ENCODE measurements at regions not wholly inside any gene's neighbourhood (a gene's known extent, or its start where the extent isn't known, plus 50 kb on each side); places are given as distances from the start of the nearest gene placed in this dataset.
"Not testable (repeated sequence)": the region's sequence is repeated elsewhere in the genome, so short reads cannot be mapped to it uniquely, and the experiment has no call there.

DNA sequence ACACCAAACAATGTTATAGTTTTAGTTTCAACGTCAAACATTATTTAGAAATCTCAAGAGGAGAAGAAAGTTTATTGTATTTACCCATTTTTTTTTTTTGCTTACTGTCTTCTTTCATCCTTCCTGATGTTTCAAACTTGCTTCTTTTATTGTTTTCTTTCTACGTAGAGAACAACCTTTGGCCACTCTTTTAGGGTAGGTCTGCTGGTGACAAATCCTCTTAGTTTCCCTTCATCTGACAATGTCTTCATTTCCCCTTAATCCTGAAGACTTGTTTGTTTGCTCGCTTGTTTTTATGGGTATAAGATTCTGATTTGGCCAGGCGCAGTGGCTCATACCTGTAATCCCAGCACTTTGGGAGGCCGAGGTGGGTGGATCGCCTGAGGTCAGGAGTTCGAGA, 89.1 kb downstream of the RHOU start:
- no peak for DNase-seq (ENCODE audit: low read depth in 2 of 2)

DNA sequence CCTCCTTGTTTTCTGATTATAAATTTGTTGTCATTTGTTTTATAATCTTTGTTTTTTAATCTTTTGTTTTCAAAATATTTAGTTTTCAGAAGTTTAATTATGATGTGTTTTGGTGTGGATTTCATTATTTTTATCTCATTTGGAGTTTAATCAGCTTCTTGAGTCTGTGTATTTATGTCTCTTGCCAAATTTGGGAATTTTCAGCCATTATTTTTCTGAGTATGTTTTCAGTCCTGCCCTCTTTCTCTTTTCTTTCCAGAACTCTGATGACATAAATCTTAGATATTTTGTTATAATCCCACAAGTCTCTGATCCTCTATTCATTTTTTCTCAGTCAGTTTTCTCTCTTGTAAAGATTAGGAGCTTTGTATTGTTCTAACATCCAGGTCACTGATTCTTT, 89.8 kb downstream of the RHOU start:
- DNase-seq (ENCODE audit: low read depth in 2 of 2), result no peak

DNA sequence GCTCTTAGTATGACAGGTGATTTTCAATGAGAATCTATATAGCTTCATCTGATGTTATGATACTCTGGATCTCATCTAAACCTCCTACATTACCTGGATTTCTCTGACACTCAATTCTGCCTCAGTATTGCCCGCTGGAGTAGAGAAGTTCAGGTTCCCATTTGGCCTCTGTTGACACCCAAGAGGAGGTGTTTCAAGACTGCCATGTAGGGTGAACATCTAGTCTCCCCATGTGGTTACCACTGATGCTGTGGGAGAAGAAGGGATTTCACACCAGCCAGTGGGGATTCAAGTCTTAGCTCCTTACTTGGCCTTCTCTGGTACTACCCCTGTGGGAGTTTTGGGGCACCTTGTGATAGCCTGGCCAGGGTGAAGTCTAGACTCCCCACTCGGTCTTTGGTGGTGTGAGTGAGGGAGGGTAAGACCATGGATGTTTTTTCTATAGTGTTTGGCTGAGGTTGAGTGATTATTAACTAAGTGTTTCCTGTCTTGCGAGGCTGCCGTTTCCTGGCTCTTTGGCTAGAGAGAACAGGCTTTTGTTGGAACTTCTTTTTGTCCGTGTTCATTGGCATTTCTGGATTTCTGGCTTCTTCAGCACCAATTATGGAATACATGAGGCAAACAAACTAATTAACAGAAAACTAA, 90.7 kb downstream of the RHOU start:
- DNase-seq (ENCODE audit: low read depth in 2 of 2), result no peak

DNA sequence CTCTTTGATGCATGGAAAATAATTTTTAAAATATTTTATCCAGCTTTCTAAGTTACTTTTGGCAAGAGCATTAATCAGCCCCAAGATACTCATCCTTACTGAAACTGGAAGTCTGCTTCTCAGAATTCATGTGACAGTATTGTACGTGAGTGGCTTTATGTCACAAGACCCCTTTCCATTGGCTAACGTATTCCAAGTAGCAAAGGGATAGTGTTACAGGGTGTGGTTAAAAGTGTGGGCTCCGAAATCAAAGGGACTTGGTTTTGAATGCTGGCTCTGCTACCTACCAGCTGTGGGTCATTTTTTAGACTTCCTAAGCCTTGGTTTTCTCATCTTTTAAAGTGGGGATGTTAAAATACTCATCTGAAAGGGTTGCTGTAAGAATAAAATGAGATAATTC, 91.7 kb downstream of the RHOU start:
- no peak for DNase-seq (ENCODE audit: low read depth in 2 of 2)

DNA sequence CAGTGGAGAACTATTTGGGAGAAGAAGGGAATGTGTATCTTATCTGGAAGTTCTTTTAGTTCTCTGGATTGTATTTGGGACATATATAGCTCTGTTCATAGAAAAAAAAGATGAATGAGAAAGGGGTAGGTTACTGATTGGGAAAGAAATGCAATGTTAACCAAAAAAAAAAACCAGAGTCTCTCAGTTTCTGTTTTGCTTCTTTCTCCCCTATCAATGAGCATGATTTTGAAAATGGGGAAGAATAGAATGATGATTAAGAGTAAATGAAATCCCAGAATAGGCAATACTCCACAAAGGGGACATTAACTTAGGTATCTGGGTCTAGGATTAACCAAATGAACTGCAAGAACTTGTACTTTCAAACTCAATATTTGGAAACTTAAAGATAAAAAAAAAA, 92.9 kb downstream of the RHOU start:
- no peak for DNase-seq (ENCODE audit: low read depth in 2 of 2)

DNA sequence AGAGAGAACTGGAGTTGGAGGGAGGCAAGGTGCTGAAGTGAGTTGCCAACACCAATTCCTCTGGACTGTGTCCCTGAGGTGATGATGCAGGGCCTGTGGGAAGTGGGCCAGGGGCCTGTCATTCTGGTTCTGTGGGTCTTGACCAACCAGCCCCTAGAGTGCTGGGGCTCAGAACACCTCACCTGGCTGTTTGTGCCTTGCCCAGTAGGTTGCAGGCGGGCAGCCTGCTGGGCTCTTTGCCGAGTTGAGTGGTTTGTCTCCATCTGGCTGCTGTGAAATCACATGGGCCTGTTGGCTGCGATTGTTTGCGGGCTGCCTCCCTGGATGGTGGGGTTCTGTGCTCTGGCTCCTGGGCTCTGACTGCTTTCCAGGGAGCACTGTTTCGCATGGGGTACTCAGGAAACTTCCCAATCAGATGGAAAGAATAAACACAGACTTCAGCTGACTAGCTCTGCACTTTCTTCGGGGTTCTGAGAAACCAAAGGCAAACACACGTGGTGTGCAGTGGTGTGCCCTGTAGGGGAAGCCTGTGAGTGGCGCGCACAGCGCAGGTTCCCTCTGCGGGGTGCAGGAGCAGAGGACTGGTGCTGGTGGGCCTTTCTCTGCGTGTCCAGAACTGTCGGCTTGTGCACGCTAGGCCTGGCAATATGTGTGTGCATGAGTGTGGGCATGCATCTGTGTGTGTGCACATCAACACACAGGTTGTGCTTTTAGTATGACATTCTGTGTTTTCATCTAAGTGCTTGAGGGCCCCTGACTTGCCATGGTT, 95.1 kb downstream of the RHOU start:
- no peak for DNase-seq (ENCODE audit: low read depth in 2 of 2)

DNA sequence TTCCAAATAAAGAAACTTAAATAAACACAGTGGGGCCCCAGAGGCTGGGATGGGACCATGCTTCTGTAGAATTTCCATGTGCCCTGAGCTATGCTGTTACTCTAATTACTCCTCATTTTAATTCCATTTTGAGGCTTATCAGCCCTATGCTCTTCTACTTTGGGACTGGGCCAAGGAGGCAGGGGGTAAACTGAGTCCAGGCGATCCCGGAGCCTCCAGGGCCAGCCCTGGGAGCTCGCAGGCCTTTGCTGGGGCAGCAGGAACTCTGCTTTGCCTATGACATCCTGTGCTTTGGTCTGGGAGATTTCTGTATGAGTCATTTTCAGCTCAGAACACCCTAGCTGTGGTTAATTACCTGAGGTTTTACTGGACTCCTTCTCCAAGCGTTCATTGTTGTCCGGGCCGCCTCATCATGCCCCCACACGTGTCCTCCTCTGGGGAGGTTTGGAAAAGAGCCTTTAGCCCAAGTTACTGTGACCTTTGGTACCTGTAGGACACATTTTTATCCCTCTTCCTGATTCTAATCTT, 95.7 kb downstream of the RHOU start:
- DNase-seq (ENCODE audit: low read depth in 2 of 2), result no peak

DNA sequence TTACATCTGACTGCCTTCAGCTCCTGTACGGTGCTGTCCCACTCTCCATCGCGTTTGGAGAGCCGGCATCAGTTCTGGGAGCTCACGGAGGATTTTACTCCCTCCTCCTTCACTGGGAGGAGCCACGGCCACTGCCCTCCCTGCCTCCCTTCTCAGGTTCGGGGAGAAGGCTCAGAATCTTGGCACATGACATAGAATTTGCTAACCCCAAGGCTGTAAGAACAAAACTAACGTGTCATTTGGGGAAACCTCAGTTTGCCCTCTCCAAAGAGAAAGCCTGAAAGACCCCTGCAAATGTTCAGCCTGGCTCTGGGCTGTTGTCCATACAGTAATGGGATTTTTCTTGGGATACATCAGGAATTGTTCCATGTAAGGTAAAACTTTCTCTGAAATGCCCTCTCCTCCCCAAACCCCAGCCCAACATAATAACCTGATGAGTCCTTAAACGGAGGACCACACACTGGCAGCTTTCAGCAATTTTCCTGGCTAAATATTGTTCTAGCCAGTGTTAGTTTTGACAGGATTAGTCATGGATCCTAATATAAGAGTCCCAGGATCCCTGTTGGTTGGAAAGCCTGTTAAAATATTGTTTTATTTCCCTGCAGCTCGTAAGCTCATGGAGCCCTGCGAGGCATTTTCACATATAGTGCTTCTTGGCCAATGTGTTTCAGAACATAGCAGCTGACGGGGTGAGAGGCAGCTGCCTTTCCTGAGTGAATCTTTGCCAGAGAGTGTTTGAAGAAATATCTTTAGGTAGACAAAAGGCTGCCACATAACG, 98.8 kb downstream of the RHOU start:
- no peak for DNase-seq (ENCODE audit: low read depth in 2 of 2)

DNA sequence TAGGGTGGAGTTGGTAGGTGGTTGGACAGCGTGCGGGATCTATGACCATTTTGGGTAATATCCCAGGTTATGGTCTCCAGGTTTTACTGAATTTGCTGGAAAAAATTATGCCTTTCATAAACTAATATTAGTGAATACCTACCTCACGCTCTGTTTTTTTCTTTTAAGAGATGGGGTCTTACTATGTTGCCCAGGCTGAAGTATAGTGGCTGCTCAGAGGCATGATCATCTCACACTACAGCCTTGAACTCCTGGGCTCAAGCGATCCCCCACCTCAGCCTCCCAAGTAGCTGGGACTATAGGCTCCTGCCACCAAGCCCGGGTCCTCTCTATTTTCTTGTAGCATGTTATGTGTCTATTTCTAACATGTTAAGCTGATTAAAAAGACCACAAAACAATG, 100.2 kb downstream of the RHOU start:
- DNase-seq (ENCODE audit: low read depth in 2 of 2), result no peak

DNA sequence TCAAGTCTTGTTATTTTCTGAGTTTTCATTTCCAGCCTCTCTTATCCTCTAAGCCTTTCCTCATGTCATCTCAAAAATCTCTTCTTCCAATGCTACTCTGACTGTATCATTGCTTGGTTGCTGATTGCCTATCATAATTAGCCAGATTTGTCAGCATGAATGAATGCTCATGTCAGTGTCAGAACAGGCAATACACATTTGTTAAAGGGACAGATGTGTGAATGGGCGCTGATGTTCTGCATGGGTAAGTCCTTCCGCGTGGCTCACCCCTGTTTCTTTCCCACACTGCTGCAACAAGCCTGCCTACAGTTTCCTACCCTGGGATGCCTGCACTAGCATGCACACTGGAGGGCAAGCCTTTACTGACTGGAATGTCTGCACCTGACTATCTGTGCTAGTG, 100.6 kb downstream of the RHOU start:
- DNase-seq (ENCODE audit: low read depth in 2 of 2), result no peak

DNA sequence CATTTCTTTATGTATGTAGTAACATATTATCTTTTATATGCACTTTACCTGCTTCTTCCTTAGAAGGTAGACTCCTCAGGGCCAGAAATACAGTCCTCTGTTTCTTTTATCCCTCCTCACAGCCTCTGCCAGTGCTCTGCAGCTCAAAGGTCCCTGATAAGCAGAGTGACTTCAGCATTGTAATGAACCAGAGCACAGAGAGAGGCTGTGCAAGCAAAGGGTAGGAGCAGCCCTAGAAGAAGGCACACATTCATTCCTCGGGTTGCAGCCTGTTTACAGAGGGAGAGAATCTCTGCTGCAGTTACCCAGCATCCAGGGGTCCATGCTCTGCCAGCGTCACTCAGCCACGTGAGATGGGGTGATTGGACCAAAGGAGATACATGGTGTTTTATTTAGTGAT, 101.1 kb downstream of the RHOU start:
- no peak for DNase-seq (ENCODE audit: low read depth in 2 of 2)

DNA sequence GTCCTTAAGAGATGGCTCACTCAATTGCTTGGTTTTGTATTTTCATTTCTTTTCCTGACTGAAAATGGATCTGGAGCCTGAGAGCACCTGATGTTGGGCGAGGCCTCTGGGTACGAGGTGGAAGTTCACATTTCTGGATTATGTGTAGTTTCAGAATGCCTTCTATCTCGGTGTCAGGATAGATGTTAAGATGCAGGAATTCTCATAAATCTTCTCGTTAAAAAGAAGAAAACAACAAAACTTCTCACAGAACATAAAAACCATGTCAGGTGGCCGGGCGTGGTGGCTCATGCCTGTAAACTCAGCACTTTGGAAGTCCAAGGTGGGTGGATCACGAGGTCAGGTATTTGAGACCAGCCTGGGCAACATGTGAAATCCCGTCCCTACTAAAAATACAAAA, 101.8 kb downstream of the RHOU start:
- DNase-seq (ENCODE audit: low read depth in 2 of 2), result no peak

DNA sequence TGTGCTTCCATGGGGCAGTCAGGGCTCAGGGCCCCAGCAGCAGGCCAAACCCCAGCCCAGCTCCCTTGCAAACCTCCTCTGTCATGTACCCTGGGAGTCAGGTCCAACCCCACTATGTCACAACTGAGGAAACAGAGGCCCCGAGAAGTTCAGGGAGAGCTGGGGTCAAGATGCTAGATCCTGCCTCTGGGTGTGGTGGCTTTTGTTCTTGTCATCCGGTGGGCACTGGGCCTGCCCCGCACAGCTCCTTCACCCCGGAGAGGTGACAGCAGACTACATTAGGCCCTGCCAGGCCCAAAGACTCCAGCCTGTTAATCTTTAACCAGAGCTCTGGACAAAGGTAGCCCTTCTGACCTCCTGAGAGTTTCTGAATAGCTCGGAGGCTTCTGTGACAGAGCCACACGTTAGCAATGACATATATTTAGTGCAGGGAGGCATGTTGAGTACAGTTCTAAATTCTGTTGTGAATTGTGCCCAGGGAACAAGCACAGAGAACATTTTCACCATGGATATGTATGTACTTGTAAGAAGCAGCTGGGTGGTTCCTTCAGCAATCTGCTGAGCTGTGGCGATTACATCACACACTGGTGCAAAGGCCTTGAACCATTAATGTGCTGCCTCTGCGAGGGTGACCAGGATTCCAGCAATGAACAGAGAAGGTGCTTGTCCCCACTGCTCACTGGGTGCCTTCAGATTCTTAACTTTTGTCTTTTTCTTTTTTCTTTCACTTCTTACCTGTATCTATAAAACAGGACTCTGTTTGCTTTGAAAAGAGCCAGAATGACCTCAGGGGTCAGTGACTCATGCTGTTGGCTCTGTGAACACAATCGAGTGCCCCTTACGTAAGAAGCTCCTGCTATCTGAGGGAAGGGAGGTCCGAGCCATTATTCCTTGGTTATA, 102.8 kb downstream of the RHOU start:
- no peak for DNase-seq (ENCODE audit: low read depth in 2 of 2)

DNA sequence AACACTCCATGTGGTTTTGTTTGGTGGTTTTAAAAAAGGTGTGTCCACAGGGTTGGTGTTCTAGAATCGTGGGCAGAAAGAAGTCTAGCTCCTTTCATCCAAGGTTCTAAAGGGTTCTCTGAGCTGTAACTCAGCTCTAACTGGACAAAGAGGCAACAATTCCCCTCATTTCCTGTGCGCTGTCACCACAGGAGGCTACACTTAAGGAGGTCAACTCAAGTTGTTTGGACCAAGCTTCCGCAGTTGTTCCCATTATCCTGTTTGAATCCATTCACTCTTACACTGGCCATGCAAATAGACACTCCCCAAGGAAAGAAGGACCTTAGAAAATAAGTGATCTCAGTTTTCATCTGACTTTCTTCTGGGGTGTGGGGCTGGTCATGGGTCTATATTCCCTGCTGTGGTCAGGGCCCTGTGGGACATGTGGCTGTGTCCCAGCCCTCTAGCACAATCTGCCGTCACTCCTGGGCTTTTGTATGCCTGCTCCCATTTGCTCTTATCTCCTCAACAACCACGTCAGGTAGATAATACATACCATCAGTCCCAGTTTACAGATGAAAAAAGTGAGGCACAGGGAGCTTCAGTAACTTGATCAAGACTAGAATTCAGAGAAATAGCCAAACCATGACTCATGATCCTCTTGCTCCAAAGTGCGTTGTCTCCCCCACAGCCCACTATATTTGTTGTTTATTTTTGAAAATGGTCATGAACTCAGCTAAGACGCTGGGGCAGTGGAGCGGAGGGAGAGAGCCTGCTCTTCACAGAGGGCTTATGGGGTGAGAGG, 103.6 kb downstream of the RHOU start:
- no peak for DNase-seq (ENCODE audit: low read depth in 2 of 2)

DNA sequence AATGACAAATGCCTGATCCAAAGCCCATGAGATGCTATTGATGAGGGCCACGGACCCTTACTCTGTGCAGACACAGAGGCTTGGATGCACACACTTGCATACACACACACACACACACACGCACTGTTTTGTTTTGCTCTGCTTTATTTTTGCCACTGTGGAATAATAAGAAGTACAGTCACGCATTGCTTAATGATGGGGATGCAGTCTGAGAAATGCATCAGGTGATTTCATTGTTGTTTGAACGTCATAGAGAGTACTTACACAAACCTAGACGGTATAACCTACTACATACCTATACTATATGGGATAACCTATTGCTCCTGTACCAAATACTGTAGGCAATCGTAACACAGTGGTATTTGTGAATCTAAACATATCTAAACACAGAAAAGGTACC, 104.4 kb downstream of the RHOU start:
- no peak for DNase-seq (ENCODE audit: low read depth in 2 of 2)

DNA sequence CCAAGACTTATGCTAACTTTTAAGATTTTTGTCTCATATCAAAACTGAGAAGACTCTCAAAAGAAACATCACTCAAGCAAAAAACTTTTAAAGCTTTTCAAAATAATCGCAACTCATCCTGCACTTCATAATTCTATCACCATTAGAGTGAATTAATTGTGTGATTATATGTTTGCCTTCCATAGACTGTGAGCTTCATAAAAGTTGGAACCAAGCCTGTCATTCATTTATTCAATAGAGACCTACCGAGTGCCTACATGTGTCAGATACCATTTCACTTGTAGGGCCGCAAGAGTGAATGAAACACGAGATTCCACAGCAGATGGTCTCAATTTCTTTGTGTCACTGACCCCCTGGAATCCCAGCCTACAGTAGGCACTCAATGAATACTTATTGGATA, 106.4 kb downstream of the RHOU start:
- DNase-seq (ENCODE audit: low read depth in 2 of 2), result no peak

DNA sequence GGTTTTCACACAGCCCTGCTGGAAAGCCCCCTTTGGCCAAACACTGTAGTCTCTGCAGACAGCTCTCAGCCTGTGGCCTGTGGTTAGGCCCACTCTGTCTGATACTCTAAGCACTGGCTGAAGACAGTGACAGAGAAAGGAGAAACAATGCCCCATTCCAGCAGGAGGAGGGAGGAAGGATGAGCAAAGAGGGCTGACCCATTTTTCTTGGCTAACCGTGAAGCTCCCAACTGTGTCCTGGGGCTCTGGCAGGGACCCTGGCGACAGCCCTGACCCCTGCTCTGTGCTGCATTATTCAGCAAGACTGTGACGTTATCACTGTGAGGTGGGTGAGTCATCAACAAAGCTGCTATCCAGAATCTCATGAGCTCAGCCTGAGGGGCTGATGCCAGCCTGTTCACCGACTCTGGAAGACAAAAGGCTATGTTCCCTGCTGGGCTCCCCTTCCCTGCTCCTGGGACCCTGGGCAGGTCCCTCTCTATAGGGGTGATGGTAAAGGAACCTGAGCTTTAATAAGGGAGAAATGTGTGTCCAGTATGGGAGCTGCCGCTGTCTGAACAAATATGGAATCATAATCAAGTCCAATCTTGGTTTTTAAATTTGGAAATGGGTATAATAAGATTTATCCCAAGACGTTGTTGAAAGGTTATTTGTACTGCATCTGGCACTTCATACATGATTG, 107.0 kb downstream of the RHOU start:
- no peak for DNase-seq (ENCODE audit: low read depth in 2 of 2)

DNA sequence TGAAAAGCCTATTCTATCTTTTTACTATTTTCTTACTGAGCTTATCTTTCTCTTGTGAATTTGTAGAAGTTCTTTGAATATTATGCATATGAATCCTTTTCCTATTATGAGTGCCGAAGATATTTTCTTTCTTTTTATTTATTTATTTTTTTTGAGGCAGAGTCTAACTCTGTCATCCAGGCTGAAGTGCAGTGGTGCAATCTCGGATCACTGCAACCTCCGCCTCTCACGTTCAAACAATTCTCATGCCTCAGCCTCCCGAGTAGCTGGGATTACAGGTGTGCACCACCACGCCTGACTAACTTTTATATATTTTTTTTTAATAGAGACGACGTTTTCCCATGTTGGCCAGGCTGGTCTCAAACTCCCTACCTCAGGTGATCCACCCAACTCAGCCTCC, 109.8 kb downstream of the RHOU start:
- DNase-seq (ENCODE audit: low read depth in 2 of 2), result no peak

DNA sequence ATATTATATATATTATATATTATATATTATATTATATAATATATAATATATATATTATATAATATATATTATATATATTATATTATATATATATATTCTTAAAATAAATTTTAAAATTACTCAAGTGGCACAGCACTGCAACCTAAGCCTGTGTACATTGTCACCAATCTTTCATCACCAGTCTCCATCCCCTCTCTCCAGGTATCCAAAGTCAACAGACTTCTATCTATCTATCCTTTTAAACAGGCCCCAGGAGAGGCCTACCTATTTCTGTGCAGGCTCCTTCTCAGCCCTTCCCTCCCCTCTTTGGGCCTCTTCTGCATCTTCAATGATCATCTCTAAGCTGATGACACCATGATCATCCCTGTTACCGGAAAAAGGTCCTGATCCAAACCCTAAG, 111.7 kb downstream of the RHOU start:
- DNase-seq (ENCODE audit: low read depth in 2 of 2), result no peak

DNA sequence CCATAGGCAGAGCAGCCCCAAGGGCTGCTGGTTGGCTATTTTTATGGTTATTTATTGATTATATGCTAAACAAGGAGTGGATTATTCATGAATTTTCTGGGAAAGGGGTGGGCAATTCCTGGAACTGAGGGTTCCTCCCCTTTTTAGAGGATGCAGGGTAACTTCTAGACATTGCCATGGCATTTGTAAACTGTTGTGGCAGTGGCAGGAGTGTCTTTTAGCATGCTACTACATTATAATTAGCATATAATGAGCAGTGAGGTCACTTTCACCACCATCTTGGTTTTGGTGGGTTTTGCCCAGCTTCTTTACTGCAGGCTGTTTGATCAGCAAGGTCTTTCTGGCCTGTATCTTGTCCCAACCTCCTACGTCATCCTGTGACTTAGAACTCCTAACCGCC, 112.2 kb downstream of the RHOU start:
- DNase-seq (ENCODE audit: low read depth in 2 of 2), result not testable (repeated sequence)
